Gastrocnemius medialis (tissue), 4 donors: ENCODE measurements at regions not wholly inside any gene's neighbourhood (a gene's known extent, or its start where the extent isn't known, plus 50 kb on each side); places are given as distances from the start of the nearest gene placed in this dataset.

Source experiments
- ATAC-seq, 2 donors: fragments of 150-250 bp; one replicate each; pipeline ENCODE4 v1.9.1; 2016
- DNase-seq, 2 donors: peaks; one replicate each; pipeline ENCODE4 v3.0.0-alpha.2; 2019
- H3K27ac ChIP-seq, 4 donors: fragments of 200-600 bp; sonication (generic); 1 replicate in 1 of 4; 2 replicates in 3 of 4; pipeline ENCODE4 v1.5.1; 2016 to 2018; ENCODE audit warnings: mild to moderate bottlenecking in 2 of 4, moderate library complexity in 1 of 4
- H3K27me3 ChIP-seq, 3 donors: fragments of 200-600 bp; sonication (generic) in 2 of 3; 1 replicate in 1 of 3; 2 replicates in 2 of 3; pipeline versions ENCODE4 v1.5.1 to v1.6.0; 2016 to 2019; ENCODE audit warnings: mild to moderate bottlenecking in 1 of 3, moderate library complexity in 1 of 3
- H3K36me3 ChIP-seq, 2 donors: fragments of 200-600 bp; sonication (generic) in 1 of 2; one replicate each; pipeline ENCODE4 v1.5.1; 2017 to 2018
- H3K4me1 ChIP-seq, 2 donors: fragments of 200-600 bp; sonication (generic) in 1 of 2; one replicate each; pipeline ENCODE4 v1.5.1; 2016 to 2017; ENCODE audit warnings: mild to moderate bottlenecking in 2 of 2
- H3K4me3 ChIP-seq, 4 donors: fragments of 200-600 bp; sonication (generic) in 3 of 4; 1 replicate in 1 of 4; 2 replicates in 3 of 4; pipeline ENCODE4 v1.5.1; 2016 to 2019; ENCODE audit warnings: mild to moderate bottlenecking in 2 of 4
- H3K9me3 ChIP-seq, 3 donors: fragments of 200-600 bp; sonication (generic) in 2 of 3; 1 replicate in 1 of 3; 2 replicates in 2 of 3; pipeline ENCODE4 v1.5.1; 2016 to 2019
- CTCF ChIP-seq, 5 experiments: fragments of 450-650 bp in 3 of 5; fragments of 200-600 bp in 2 of 5; sonication (generic) in 2 of 5; IDR thresholded peaks in 4 of 5; conservative IDR thresholded peaks in 1 of 5; 1 replicate in 4 of 5; 2 replicates in 1 of 5; pipeline ENCODE4 v1.5.1; 2016 to 2019; ENCODE audit warnings: antibody characterized with exemption in 5 of 5, mild to moderate bottlenecking in 3 of 5, moderate library complexity in 3 of 5
- POLR2A ChIP-seq, 2 donors: fragments of 450-650 bp; IDR thresholded peaks; one replicate each; pipeline ENCODE4 v1.6.1; 2017; ENCODE audit warnings: antibody characterized with exemption in 2 of 2, mild to moderate bottlenecking in 2 of 2, moderate library complexity in 2 of 2
- in situ Hi-C, 4 donors: fragments of 200-750 bp; cut with MboI; loops; one replicate each; pipeline versions ENCODE4 v1.15.0 to v1.8.0; 2017; ENCODE audit warnings: low sequenced_read_pairs in 4 of 4
- intact Hi-C: fragments of 100-400 bp; cut with DNase I; formaldehyde crosslinking; loops from one replicate; pipeline ENCODE4 v1.15.1; 2023; ENCODE audit warnings: low total_unique reads

- Histone ChIP-seq H3K36me3 (no peaks in the 10 kb centered on the region), H3K4me3 (no peak overlapping the region), H3K27ac (no peak overlapping the region), H3K4me1 (no peaks in the 10 kb centered on the region), H3K27me3 (no peaks in the 10 kb centered on the region), H3K9me3 (no peaks in the 10 kb centered on the region)
- TF ChIP-seq CTCF (IDR thresholded peaks at IDR 0.05 in 4 of 5, conservative IDR thresholded peaks at IDR 0.05 in 1 of 5), result no peak
- no peak for TF ChIP-seq POLR2A (IDR thresholded peaks at IDR 0.05)
- no peak for ATAC-seq
- DNase-seq, result no peak
- in situ Hi-C loops (no loop called here), intact Hi-C loops (no loop called here)
Measured at GRCh38 chr15:95923792-95924191, 406.7 kb upstream of the NR2F2 start.

- no peaks in the 10 kb centered on the region for H3K4me1 ChIP-seq
- H3K27me3 ChIP-seq, result no peaks in the 10 kb centered on the region
- in situ Hi-C loops, result no loop called here
- no peaks in the 10 kb centered on the region for H3K36me3 ChIP-seq
- H3K4me3 ChIP-seq, result no peak overlapping the region
- no peak for TF ChIP-seq CTCF (IDR thresholded peaks at IDR 0.05 in 4 of 5, conservative IDR thresholded peaks at IDR 0.05 in 1 of 5)
- no peak for TF ChIP-seq POLR2A (IDR thresholded peaks at IDR 0.05)
- DNase-seq, result no peak
- no peaks in the 10 kb centered on the region for H3K9me3 ChIP-seq
- no peak overlapping the region for H3K27ac ChIP-seq
- intact Hi-C loops, result loop anchor here (5.0 kb wide), 1 partner anchor 197 kb away; no protein-coding TSS in a partner anchor
- no peak for ATAC-seq
Measured at GRCh38 chr15:95928822-95929221, 401.7 kb upstream of the NR2F2 start.

- intact Hi-C loops, result loop anchor here (5.0 kb wide), 1 partner anchor 197 kb away; no protein-coding TSS in a partner anchor
Measured at GRCh38 chr15:95929232-95929846, 401.2 kb upstream of the NR2F2 start.

GRCh38 chr15:95930659-95931375 is 399.7 kb upstream of the NR2F2 start:
- Histone ChIP-seq H3K4me3 (no peak overlapping the region), H3K27ac (no peak overlapping the region), H3K27me3 (no peaks in the 10 kb centered on the region), H3K4me1 (no peaks in the 10 kb centered on the region), H3K9me3 (no peaks in the 10 kb centered on the region), H3K36me3 (no peaks in the 10 kb centered on the region)
- ATAC-seq, result no peak
- intact Hi-C loops, result no loop called here
- DNase-seq, result no peak
- in situ Hi-C loops, result no loop called here
- TF ChIP-seq CTCF (IDR thresholded peaks at IDR 0.05 in 4 of 5, conservative IDR thresholded peaks at IDR 0.05 in 1 of 5), result no peak
- no peak for TF ChIP-seq POLR2A (IDR thresholded peaks at IDR 0.05)

More at GRCh38 chr15:95929232-95929846, 401.2 kb upstream of the NR2F2 start:
- Histone ChIP-seq H3K4me1 (no peaks in the 10 kb centered on the region), H3K36me3 (no peaks in the 10 kb centered on the region), H3K9me3 (no peaks in the 10 kb centered on the region), H3K27ac (no peak overlapping the region), H3K27me3 (no peaks in the 10 kb centered on the region), H3K4me3 (no peak overlapping the region)
- ATAC-seq (no peak), DNase-seq (no peak)
- in situ Hi-C loops, result no loop called here
- TF ChIP-seq POLR2A (IDR thresholded peaks at IDR 0.05) (no peak), CTCF (IDR thresholded peaks at IDR 0.05 in 4 of 5, conservative IDR thresholded peaks at IDR 0.05 in 1 of 5) (no peak)
